ENCODE measurements at regions not wholly inside any gene's neighbourhood (a gene's known extent, or its start where the extent isn't known, plus 50 kb on each side); places are given as distances from the start of the nearest gene placed in this dataset.

- intact Hi-C loops (cut with DNase I) = loop anchor here (5.0 kb wide), 1 partner anchor 601 kb away; no protein-coding TSS in a partner anchor
- Histone ChIP-seq H3K36me3 (no peaks in the 10 kb centered on the region), H3K9me3 (no peaks in the 10 kb centered on the region), H3K27ac (no peak overlapping the region), H3K4me3 (no peak overlapping the region), H3K4me1 (no peaks in the 10 kb centered on the region), H3K27me3 (no peaks in the 10 kb centered on the region)
- no peak for DNase-seq (ENCODE audit: extremely low spot score in 2 of 2)
- TF ChIP-seq POLR2A (IDR thresholded peaks at IDR 0.05) (no peak), CTCF (IDR thresholded peaks at IDR 0.05) (no peak), POLR2AphosphoS5 (IDR thresholded peaks at IDR 0.05; ENCODE audit: insufficient read depth in 1 of 2, low read depth in 1 of 2) (no peak)
Measured at GRCh38 chr11:71188073-71188472, 64.3 kb downstream of the SHANK2 start.

GRCh38 chr11:71186806-71187205, 65.6 kb downstream of the SHANK2 start:
- H3K4me1 ChIP-seq = no peaks in the 10 kb centered on the region
- no peaks in the 10 kb centered on the region for H3K27me3 ChIP-seq
- H3K36me3 ChIP-seq = no peaks in the 10 kb centered on the region
- no peak overlapping the region for H3K27ac ChIP-seq
- intact Hi-C loops (cut with DNase I) = loop anchor here (5.0 kb wide), 1 partner anchor 600 kb away; no protein-coding TSS in a partner anchor
- TF ChIP-seq POLR2AphosphoS5 (IDR thresholded peaks at IDR 0.05; ENCODE audit: insufficient read depth in 1 of 2, low read depth in 1 of 2) = no peak
- TF ChIP-seq CTCF (IDR thresholded peaks at IDR 0.05) = no peak
- TF ChIP-seq POLR2A (IDR thresholded peaks at IDR 0.05) = no peak
- H3K4me3 ChIP-seq = no peak overlapping the region
- H3K9me3 ChIP-seq = no peaks in the 10 kb centered on the region
- no peak for DNase-seq (ENCODE audit: extremely low spot score in 2 of 2)

GRCh38 chr11:71185411-71185810, 67.0 kb downstream of the SHANK2 start:
- Histone ChIP-seq H3K27ac (no peak overlapping the region), H3K4me1 (no peaks in the 10 kb centered on the region), H3K9me3 (no peaks in the 10 kb centered on the region), H3K27me3 (no peaks in the 10 kb centered on the region), H3K4me3 (no peak overlapping the region), H3K36me3 (no peaks in the 10 kb centered on the region)
- no peak for DNase-seq (ENCODE audit: extremely low spot score in 2 of 2)
- TF ChIP-seq POLR2A (IDR thresholded peaks at IDR 0.05) = no peak
- no peak for TF ChIP-seq POLR2AphosphoS5 (IDR thresholded peaks at IDR 0.05; ENCODE audit: insufficient read depth in 1 of 2, low read depth in 1 of 2)
- TF ChIP-seq CTCF (IDR thresholded peaks at IDR 0.05) = no peak
- intact Hi-C loops (cut with DNase I) = loop anchor here (5.0 kb wide), 1 partner anchor 598 kb away; no protein-coding TSS in a partner anchor

- DNase-seq (ENCODE audit: extremely low spot score in 2 of 2) = no peak
- intact Hi-C loops (cut with DNase I) = loop anchor here (5.0 kb wide), 1 partner anchor 597 kb away; no protein-coding TSS in a partner anchor
Measured at GRCh38 chr11:71184421-71185210, 67.8 kb downstream of the SHANK2 start.

More at GRCh38 chr11:71184421-71185210, 67.8 kb downstream of the SHANK2 start:
- Histone ChIP-seq H3K27ac (no peak overlapping the region), H3K4me3 (no peak overlapping the region), H3K4me1 (no peaks in the 10 kb centered on the region), H3K36me3 (no peaks in the 10 kb centered on the region), H3K9me3 (no peaks in the 10 kb centered on the region), H3K27me3 (no peaks in the 10 kb centered on the region)
- no peak for TF ChIP-seq CTCF (IDR thresholded peaks at IDR 0.05)
- no peak for TF ChIP-seq POLR2AphosphoS5 (IDR thresholded peaks at IDR 0.05; ENCODE audit: insufficient read depth in 1 of 2, low read depth in 1 of 2)
- no peak for TF ChIP-seq POLR2A (IDR thresholded peaks at IDR 0.05)
